T1000 (cell line): ENCODE measurements at regions not wholly inside any gene's neighbourhood (a gene's known extent, or its start where the extent isn't known, plus 50 kb on each side); places are given as distances from the start of the nearest gene placed in this dataset.

Experiments
- DNase-seq: peaks from one replicate; lab custom pipeline; 2025; ENCODE audit warnings: mixed read lengths; lab: John Stamatoyannopoulos, UW

GRCh38 chr13:83333614-83334388 is 548.5 kb downstream of the SLITRK1 start:
- no peak for DNase-seq

- DNase-seq, result no peak
Measured at GRCh38 chr13:83332751-83333150, 549.5 kb downstream of the SLITRK1 start.

DNA sequence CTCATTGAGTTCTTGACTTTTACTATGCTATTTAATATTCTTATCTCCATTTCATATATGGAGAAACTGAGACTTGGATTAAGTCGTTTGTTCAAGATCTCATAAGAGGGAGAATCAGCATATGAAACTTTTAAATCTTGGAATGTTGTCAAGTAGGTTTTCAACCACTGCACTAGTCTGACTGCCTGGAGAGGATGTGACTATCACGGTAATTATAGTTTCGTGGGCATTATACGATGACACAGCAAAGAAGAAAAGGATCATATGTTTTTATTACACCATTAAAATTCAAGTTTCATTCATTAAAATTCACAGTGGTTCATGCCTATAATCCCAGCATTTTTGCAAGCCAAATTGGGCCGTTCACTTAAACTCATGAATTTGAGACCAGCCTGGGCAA is 555.2 kb downstream of the SLITRK1 start:
- DNase-seq, result no peak

DNA sequence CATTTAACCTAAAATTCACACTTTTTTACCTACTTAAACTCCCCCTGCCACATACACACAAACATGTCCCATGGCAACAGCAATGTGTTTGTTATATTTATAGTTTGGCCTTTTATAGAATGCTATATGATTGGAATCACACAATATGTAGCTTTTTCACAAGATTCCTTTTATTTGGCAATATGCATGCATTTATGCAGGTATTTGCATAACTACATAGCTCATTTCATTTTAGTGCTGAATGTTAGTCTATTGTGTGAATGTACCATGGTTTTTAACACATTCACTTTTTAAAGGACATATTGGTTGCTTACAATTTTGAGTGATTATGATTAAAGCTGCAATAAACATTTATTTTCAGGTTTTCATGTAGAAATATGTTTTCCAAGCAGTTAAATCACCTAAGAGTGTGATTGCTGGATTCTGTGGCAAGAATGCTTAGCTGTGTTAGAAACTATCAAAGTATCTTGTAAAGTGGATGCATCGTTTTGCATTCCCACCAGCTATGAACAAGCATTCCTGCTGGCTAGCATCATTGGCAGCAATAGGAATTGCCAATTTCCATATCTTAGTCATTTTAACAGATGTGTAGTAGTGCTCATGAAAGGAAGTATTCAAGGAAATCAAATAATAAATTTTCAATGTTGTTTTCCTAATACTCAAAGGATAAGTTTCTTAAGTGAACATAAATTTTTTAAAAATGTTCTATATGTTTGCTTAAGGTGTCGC is 557.0 kb downstream of the SLITRK1 start:
- no peak for DNase-seq

DNA sequence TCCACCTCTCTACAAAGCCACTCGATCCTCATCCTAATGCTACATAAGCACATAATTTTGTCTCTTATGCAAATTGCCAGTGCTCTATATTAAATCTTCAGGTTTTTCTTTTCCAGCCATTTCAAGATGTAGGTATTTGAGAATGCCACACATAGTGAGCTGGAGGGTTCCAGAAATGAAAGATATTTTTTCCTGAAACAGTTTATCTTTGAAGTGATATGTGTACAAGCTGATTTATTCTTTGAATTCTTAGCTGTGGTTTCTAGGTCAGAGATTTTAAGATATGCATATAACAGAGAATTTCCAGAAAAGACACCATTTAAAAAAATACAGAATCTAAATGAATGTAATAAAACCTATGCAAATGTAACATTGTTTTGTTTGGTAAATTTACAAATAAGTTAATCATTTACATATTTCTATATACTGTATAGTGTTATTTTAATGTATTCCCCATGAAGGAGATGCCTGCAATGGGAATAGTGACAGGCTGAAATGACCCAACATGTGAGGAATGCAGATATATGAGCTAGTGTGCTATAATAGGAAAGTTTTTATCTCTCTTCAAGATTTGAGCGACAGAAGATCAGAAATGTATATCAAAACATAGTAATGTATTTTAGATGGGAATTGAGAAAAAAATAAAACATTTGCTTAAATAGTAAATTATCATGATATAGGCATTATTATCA is 570.2 kb downstream of the SLITRK1 start:
- DNase-seq, result no peak

- DNase-seq, result no peak
Measured at GRCh38 chr13:83298617-83299016, 583.7 kb downstream of the SLITRK1 start.

DNA sequence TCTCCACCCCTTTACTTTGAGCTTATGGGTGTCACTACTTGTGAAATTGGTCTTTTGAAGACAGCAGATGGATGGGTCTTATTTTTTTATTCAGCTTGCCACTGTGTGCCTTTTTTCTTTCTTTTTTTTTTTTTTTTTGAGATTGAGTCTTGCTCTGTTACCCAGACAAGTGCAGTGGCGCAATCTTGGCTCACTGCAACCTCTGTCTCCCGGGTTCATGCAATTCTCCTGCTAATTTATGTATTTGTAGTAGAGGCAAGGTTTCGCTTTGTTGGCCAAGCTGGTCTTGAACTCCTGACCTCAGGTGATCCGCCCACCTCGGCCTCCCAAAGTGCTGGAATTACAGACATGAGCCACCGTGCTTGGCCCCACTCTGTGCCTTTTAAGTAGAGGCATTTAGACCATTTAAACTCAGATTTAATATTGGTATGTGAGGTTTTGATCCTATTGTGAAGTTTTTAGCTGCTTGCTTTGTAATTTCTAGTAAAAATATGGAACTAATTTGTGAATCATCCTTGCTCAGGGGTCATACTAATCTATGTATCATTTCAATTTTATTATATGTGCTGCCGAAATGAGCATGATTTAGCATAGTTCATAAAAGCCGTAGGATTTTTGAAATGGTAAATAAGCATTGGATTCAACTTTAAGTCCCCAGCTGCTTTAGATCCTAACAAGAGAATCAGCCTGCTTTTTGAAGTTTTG is 584.5 kb downstream of the SLITRK1 start:
- no peak for DNase-seq

- DNase-seq, result no peak
Measured at GRCh38 chr13:83295686-83296085, 586.6 kb downstream of the SLITRK1 start.

DNA sequence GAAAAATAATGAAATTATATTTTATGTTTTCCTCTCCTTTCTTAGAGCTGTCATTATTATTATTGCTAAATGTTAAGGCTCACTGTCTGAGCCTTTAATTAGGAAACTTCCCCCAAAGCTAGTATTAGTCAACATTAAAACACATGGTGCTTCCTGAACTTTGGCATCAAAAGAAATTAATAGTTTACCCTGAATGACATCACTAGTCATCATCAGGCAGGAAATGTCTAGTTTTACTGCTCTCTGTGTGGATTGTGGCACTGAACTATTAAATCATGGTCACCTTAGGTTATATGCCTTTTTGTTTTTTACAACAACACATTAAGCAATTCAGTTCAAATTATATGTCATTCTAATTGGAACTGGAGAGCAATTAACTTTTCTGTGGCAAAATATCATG is 595.5 kb downstream of the SLITRK1 start:
- no peak for DNase-seq

- no peak for DNase-seq
Measured at GRCh38 chr13:83281654-83282053, 600.6 kb downstream of the SLITRK1 start.

GRCh38 chr13:83274679-83275078 is 607.6 kb downstream of the SLITRK1 start:
- DNase-seq, result no peak

GRCh38 chr13:83272652-83273240 is 609.5 kb downstream of the SLITRK1 start:
- DNase-seq, result no peak

DNA sequence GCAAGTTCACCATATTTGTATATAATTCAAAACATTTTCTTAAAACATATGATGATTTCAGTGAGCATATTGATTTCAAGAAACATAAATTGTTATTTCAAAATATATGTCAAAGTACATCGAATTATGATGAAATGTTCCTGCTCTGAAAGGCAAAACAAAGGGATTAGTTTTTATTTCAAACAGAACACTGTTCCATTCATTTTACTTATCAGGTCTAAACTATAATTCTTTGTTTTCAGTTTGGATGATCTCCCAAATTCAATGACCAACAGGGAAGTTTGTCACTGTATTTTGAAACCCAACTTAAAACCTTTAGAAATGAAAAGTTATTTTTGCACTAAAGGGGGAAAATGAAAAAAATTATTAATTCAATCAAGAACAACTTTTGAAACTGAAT is 610.2 kb downstream of the SLITRK1 start:
- DNase-seq, result no peak

DNA sequence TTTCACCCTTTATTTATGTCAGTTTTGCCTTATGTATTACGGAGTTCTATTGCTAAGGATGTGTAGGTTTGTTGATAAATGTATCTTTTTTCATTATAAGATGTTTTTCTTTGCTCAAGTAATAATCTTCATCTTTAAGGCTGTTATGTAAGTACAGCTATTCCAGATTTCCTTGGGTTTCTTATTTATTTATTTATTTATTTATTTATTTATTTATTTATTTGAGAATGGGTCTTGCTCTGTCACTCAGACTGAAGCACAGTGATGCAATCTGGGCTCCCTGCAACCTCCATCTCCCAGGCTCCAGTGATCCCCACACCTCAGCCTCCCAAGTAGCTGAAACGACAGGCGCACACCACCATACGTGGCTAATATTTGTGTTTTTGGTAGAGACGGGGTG is 617.0 kb downstream of the SLITRK1 start:
- no peak for DNase-seq

GRCh38 chr13:83248751-83249150 is 633.5 kb downstream of the SLITRK1 start:
- peak; percentile 1 for DNase-seq

DNA sequence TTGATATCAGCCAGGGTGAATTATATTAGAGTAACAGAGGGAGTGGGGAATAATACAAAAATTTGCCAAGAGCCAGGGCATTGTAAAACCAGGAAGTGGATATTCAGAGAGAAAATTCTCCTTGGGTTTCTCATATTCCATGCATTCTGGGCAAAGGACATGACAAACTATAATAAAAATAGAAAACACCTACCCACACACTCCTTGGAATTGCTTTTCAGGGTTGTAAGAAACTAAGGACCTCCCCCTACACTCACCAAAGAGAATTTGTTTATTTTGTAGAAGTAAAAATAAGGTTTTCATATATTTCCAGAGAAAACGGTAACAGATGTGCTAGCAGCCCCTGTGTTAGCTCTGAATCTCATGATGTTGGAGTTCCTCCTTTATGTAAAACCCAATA is 649.6 kb downstream of the SLITRK1 start:
- no peak for DNase-seq

- DNase-seq, result no peak
Measured at GRCh38 chr13:83229574-83230305, 652.5 kb downstream of the SLITRK1 start.

DNA sequence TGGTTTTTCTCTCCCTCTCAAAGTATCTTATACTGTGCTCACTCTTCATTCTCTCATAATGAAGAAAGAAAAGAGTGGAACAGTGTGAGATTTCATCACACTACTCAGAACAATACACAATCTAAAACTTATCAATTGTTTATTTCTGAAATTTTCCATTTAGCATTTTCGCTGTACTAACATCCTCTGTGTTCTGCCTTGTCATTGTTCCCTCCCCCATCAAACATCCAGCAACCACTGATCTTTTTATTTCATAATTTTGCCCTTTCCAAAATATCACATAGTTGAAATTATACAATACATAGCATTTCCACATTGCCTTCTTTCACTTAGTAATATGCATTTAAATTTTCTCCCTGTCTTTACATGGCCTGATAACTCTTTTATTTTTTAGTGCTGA is 658.7 kb downstream of the SLITRK1 start:
- no peak for DNase-seq

DNA sequence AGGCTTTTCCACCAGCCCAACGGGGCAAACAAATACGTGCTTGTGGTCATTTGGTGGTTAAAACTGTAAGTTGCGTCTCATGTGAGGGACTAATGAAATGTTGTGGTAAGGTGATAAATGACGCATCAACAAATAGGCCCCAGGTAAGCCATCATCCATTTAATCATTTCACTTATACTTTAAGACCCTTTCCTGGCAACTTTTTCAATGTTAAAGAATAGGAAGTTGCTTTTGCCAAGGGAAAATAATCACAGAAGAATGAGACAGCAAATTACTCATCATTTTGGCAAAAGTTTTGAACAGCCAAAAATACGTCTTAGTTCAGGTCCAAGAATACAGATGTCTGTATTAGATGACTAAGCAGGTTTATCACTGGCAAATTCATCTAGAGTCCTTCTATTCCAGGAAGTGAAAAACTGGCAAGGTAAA is 660.4 kb downstream of the SLITRK1 start:
- no peak for DNase-seq

DNA sequence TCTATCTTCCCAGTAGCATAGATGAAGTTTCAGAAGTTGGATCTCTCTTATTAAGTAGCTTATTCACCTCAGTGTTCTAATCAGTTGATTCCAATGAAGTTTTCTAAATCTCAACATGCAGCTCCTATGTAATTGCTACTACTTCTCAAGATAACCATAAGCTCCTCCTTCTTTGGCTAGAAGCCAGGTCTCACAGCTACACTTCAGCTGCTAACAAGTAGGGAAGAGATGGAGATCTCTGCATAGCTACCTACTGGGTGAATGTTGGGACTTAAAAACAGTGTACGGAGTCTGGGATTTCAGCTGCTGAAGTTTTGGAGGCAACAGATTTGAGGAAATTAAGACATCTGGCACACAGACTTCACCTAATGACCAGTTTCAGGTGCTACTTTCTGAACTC is 661.0 kb downstream of the SLITRK1 start:
- DNase-seq, result no peak

DNA sequence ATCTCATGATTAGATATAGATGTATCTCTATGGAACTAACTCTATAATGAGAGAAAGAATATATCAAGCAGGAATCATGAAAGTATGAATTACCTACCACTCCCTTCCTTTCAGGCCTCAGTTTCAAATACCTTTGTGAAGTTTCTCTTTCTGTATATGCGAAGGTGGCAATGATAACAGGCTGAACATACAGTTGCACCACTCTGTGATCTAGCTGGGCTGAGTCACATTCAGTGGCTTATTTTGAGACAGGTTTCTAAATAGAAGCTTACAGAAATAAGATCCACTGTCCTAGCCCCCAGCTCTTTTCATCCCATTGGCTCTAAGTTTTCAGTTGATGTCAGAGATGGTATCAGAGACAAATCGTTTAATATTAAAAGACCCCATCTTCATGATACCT is 662.0 kb downstream of the SLITRK1 start:
- no peak for DNase-seq
